ENCODE measurements at regions not wholly inside any gene's neighbourhood (a gene's known extent, or its start where the extent isn't known, plus 50 kb on each side); places are given as distances from the start of the nearest gene placed in this dataset.

GRCh38 chr2:8619071-8619470, 62.8 kb upstream of the ID2 start:
- Mint-ChIP-seq H3K27me3 (ENCODE audit: low read depth) (peaks cover 13% of the 10 kb centered on the region), H3K9me3 (no peaks in the 10 kb centered on the region; a peak in 1 of 5 replicates)
- no CpG with 5 or more reads among the region's 5 CpGs for WGBS (ENCODE audit: extremely low coverage, insufficient read length, low lambda C conversion rate)

More at GRCh38 chr2:8619071-8619470, 62.8 kb upstream of the ID2 start:
- H4K20me1 ChIP-seq (ENCODE audit: control insufficient read depth, insufficient read depth, insufficient read length) = no peaks in the 10 kb centered on the region
- H2BK20ac ChIP-seq (ENCODE audit: low read depth, low read length, poor library complexity, severe bottlenecking) = no peak overlapping the region
- no peaks in the 10 kb centered on the region for H3K27me3 ChIP-seq (ENCODE audit: insufficient read depth, low read length)
- Mint-ChIP-seq H3K4me3 (no peak overlapping the region), H3K4me1 (peaks cover 0 to 8% of the 10 kb centered on the region in 2 experiments; a peak in 3 of 4 replicates), H3K27ac (no peak overlapping the region), H3K36me3 (ENCODE audit: insufficient read depth in 1 of 3, low read depth in 3 of 3) (peaks cover 0 to 3% (median 0%) of the 10 kb centered on the region in 3 experiments; a peak in 2 of 7 replicates)
- no peaks in the 10 kb centered on the region for H3K79me1 ChIP-seq (ENCODE audit: insufficient read depth, low read depth, low read length, poor library complexity, severe bottlenecking)
- no peak overlapping the region for H3K9ac ChIP-seq (ENCODE audit: extremely low read depth, insufficient read length, low read length)
- TF ChIP-seq CTCF (conservative IDR thresholded peaks at IDR 0.05) = no peak
- no peak overlapping the region for H2BK5ac ChIP-seq (ENCODE audit: insufficient read length, low read length)
- H3K79me2 ChIP-seq (ENCODE audit: insufficient read depth, low read length) = no peaks in the 10 kb centered on the region
- no peak overlapping the region; the same call in 1 of the 2 replicates for H3K14ac ChIP-seq (ENCODE audit: insufficient read depth, low read length)
- H3K9me3 ChIP-seq (ENCODE audit: control insufficient read depth, low read depth, low read length) = no peaks in the 10 kb centered on the region
- no peak overlapping the region for H4K5ac ChIP-seq (ENCODE audit: insufficient read length, low read depth, low read length)
- H3K4me2 ChIP-seq (ENCODE audit: insufficient read depth, insufficient read length, low read length) = no peak overlapping the region
- H2AK5ac ChIP-seq (ENCODE audit: insufficient read length, low read length) = no peak overlapping the region
- H2BK120ac ChIP-seq (ENCODE audit: low read depth, low read length, poor library complexity, severe bottlenecking) = no peak overlapping the region
- H3T11ph ChIP-seq (ENCODE audit: low read length) = no peak overlapping the region
- no peak overlapping the region for H3K4ac ChIP-seq (ENCODE audit: low read depth, low read length)
- H4K91ac ChIP-seq (ENCODE audit: insufficient read length, low read depth, low read length) = no peak overlapping the region
- no peak overlapping the region for H2BK15ac ChIP-seq (ENCODE audit: low read depth, low read length)
- no peak for DNase-seq
- H2BK12ac ChIP-seq (ENCODE audit: insufficient read length, low read depth, low read length) = no peak overlapping the region
- no peak overlapping the region for H3K27ac ChIP-seq (ENCODE audit: insufficient read length, low read depth, low read length)
- no peak overlapping the region for H3K23ac ChIP-seq (ENCODE audit: insufficient read length, low read depth, low read length)
- H2AFZ ChIP-seq (ENCODE audit: low read length) = no peak overlapping the region
- no peaks in the 10 kb centered on the region for H3K23me2 ChIP-seq (ENCODE audit: insufficient read length, low read depth, low read length, poor library complexity, severe bottlenecking)
- no peak overlapping the region for H3K18ac ChIP-seq (ENCODE audit: insufficient read length, low read depth, low read length)
- no peak overlapping the region for H3K56ac ChIP-seq (ENCODE audit: insufficient read length, low read depth, low read length)
- no peak overlapping the region for H4K8ac ChIP-seq (replicated peaks; ENCODE audit: insufficient read length, low read depth, low read length)
- no peaks in the 10 kb centered on the region for H3K4me1 ChIP-seq (ENCODE audit: insufficient read depth, low read length)

All from H9 (cell line).